ENCODE measurements at regions not wholly inside any gene's neighbourhood (a gene's known extent, or its start where the extent isn't known, plus 50 kb on each side); places are given as distances from the start of the nearest gene placed in this dataset.

DNA sequence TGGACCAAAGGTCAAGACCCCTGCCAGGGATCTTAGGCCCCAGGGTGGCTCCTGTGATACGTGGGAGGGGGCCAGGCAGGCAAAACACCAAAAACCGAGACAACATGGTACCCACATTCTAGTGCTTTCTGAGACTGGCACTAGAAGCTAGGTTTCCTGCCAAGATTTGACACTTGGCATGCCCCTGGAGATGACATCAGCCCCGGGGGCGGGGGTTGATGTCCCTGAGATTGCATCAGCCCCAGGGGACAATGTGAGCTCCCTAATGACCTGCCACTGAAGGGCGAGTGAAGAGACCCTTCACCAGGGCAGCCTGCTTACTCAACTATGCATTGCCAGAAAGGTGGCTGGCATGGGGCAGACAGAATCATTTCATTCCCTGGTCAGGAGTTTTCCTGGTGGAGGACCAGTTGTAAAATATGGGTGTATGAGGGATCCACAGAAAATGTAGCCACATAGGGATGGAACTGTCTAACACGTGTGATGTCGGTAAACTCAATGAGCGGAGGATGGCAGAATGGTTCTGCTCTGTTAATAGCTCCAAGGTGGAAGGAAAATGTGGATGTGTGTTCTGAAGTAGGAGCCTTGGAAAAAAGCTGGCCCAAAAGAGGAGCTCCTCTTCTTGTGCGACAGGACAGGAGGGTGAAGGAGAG, 219.7 kb downstream of the UNC5CL start:
- TF ChIP-seq MTF2 (CRISPR knock-in tag; IDR thresholded peaks at IDR 0.05; ENCODE audit: borderline replicate concordance) (no peak), ZNF780A (CRISPR knock-in tag; IDR thresholded peaks at IDR 0.05) (no peak), ZNF510 (CRISPR knock-in tag; IDR thresholded peaks at IDR 0.05; ENCODE audit: low read depth) (no peak), SNAI1 (CRISPR knock-in tag; IDR thresholded peaks at IDR 0.05; ENCODE audit: borderline replicate concordance) (no peak), ATF7 (IDR thresholded peaks at IDR 0.05) (no peak), ATF7 (CRISPR knock-in tag; IDR thresholded peaks at IDR 0.05) (no peak)
- TF ChIP-seq, protein P1, sequence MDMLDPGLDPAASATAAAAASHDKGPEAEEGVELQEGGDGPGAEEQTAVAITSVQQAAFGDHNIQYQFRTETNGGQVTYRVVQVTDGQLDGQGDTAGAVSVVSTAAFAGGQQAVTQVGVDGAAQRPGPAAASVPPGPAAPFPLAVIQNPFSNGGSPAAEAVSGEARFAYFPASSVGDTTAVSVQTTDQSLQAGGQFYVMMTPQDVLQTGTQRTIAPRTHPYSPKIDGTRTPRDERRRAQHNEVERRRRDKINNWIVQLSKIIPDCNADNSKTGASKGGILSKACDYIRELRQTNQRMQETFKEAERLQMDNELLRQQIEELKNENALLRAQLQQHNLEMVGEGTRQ (IDR thresholded peaks at IDR 0.05; ENCODE audit: low read depth, low read length), result no peak
- TF ChIP-seq, protein P1 (CRISPR knock-in tag; IDR thresholded peaks at IDR 0.05; ENCODE audit: borderline replicate concordance), result no peak
- TF ChIP-seq, protein P2, sequence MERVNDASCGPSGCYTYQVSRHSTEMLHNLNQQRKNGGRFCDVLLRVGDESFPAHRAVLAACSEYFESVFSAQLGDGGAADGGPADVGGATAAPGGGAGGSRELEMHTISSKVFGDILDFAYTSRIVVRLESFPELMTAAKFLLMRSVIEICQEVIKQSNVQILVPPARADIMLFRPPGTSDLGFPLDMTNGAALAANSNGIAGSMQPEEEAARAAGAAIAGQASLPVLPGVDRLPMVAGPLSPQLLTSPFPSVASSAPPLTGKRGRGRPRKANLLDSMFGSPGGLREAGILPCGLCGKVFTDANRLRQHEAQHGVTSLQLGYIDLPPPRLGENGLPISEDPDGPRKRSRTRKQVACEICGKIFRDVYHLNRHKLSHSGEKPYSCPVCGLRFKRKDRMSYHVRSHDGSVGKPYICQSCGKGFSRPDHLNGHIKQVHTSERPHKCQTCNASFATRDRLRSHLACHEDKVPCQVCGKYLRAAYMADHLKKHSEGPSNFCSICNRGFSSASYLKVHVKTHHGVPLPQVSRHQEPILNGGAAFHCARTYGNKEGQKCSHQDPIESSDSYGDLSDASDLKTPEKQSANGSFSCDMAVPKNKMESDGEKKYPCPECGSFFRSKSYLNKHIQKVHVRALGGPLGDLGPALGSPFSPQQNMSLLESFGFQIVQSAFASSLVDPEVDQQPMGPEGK (CRISPR knock-in tag; IDR thresholded peaks at IDR 0.05), result no peak
